Fibroblast of mammary gland (primary cell): ENCODE measurements at regions not wholly inside any gene's neighbourhood (a gene's known extent, or its start where the extent isn't known, plus 50 kb on each side); places are given as distances from the start of the nearest gene placed in this dataset.

Source experiments
- DNase-seq: peaks from one replicate; pipeline ENCODE4 v3.0.0-alpha.2; 2010; ENCODE audit warnings: low read depth
- H3K4me3 ChIP-seq: 2 replicates; pipeline ENCODE4 v1.5.1; 2011; ENCODE audit warnings: low read depth, mild to moderate bottlenecking, low read length, moderate library complexity; ENCODE audit not compliant: control insufficient read depth
- CTCF ChIP-seq: conservative IDR thresholded peaks from 2 replicates; pipeline ENCODE4 v1.5.1; 2011; ENCODE audit warnings: low read depth, low read length, inconsistent platforms; ENCODE audit not compliant: control insufficient read depth, insufficient read depth

DNA sequence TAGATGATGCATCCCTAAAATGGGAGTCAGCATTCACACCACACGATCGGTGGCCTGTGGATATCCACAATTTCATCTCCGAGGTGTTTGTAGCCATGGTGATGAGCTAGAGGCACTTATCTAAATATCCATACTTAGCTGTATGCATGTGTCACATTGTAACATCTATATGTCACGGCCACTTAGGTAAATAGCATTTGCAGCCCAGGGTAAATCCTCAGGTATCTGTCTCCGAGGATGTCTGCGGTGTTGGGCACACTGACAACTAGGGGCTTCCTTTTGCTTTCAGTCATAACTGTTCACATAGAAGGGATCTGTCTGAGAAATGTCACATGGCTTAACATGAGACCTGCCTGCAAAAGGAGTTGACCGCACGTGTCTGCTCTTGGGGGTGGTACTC, 455.2 kb upstream of the ZFHX3 start:
- H3K4me3 ChIP-seq, result no peak overlapping the region
- no peak for TF ChIP-seq CTCF

DNA sequence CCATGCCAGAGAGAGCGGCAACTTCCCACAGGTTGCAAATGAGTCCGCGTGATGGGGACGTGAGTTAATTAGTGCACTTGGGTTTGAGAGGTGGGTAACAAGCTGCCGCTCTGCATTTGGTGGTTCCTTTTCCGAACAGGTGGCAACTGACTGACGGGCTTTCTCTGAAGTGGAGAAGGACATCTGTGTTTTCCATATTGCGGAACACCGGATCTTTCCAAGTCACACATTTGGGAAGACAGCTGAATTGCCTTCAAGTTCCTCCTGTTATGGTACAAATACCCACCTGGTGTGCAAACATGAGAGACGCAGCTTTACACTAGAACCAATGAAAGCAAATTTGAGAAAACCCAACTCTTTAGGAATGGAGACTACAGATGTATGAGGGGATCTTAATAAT, 451.3 kb upstream of the ZFHX3 start:
- TF ChIP-seq CTCF, result no peak
- no peak overlapping the region for H3K4me3 ChIP-seq
- DNase-seq, result no peak

More for the DNA sequence above, 455.2 kb upstream of the ZFHX3 start:
- DNase-seq, result no peak

DNA sequence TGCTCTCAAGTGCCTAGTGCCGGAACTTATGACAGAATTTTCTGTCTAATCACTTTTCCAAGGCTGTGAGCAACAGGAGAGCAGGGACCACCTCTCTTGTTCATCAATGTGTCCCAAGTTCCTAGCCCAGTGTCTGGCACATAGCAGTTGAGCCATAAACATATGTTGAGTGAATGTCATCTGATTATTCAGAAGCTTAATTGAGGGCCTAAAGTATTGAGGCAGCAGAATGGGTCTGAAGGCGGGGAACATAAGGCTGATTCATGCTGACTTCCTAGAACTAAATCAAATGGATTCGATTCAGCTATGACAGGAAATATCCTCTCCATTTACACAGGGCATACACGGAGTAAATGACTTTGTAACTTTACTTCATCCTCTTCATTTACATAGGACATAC, 438.0 kb upstream of the ZFHX3 start:
- no peak for DNase-seq
- no peak for TF ChIP-seq CTCF
- no peak overlapping the region for H3K4me3 ChIP-seq

GRCh38 chr16:73483934-73484711, 436.2 kb upstream of the ZFHX3 start:
- no peak overlapping the region for H3K4me3 ChIP-seq

DNA sequence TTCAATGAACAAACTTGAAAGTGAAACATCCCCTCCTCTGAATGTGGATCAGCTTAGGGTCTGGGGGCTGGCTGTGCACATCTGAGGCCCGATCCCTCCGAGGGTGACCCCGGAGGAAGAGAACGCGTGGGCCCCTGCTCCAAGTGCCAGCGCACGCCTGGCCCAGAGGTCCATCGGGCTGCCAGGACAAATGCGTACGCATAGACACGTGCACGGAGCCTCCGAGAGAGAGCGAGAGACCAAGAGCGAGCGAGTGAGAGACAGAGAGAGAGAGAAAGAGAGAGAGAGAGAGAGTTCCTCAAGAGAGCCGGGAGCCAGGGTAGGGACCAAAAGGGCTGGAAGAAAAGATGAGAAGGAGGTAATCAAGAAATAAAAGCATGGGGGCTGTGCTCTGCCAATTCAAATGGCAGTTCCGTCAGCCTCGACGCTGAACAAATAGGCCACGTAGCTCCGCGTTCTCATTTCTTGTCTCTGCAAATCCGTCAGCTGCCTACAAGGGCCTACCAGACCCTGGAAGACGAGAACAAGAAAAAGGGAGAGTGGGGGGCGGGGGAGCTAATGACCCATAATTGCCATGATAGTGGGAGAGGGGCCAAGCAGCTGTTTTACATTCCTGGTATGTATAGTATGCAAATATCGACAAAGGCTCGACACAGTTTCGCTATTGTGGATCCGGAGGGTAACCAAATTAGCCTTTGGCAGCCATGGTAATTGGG, 435.3 kb upstream of the ZFHX3 start:
- DNase-seq, result no peak
- no peak for TF ChIP-seq CTCF
- H3K4me3 ChIP-seq, result no peak overlapping the region

More at GRCh38 chr16:73483934-73484711, 436.2 kb upstream of the ZFHX3 start:
- DNase-seq, result no peak
- no peak for TF ChIP-seq CTCF

- no peak for DNase-seq
- no peak for TF ChIP-seq CTCF
- no peak overlapping the region for H3K4me3 ChIP-seq
Measured at GRCh38 chr16:73482310-73482709, 434.4 kb upstream of the ZFHX3 start.
